Astrocyte (in vitro differentiated cells and primary cell): ENCODE measurements at regions not wholly inside any gene's neighbourhood (a gene's known extent, or its start where the extent isn't known, plus 50 kb on each side); places are given as distances from the start of the nearest gene placed in this dataset.

Experiments
- DNase-seq: peaks from one replicate; pipeline ENCODE4 v3.0.0-alpha.2; 2010; ENCODE audit warnings: low read depth
- FAIRE-seq: peaks from 2 replicates; lab custom pipeline; 2011; peaks lifted over from hg19 to GRCh38; lab: Jason Lieb, UNC
- H2AFZ ChIP-seq: 2 replicates; pipeline ENCODE4 v1.6.0; 2012; ENCODE audit warnings: low read depth, low read length, inconsistent platforms
- H3K27ac ChIP-seq: 2 replicates; pipeline ENCODE4 v1.5.1; 2011; ENCODE audit warnings: low read depth, low read length, inconsistent platforms
- H3K27me3 ChIP-seq: 2 replicates; pipeline ENCODE4 v1.6.0; 2011; ENCODE audit warnings: low read length, inconsistent platforms; ENCODE audit not compliant: insufficient read depth
- H3K36me3 ChIP-seq: 2 replicates; pipeline ENCODE4 v1.5.1; 2011; ENCODE audit warnings: low read length, inconsistent platforms; ENCODE audit not compliant: insufficient read depth
- H3K4me1 ChIP-seq: 2 replicates; pipeline ENCODE4 v1.5.1; 2011; ENCODE audit warnings: low read length, inconsistent platforms; ENCODE audit not compliant: insufficient read depth
- H3K4me2 ChIP-seq: 2 replicates; pipeline ENCODE4 v1.6.0; 2012; ENCODE audit warnings: low read length, inconsistent platforms
- H3K4me3 ChIP-seq: 2 replicates; pipeline ENCODE4 v1.5.1; 2011; ENCODE audit warnings: low read depth, mild to moderate bottlenecking, low read length, inconsistent platforms; ENCODE audit not compliant: insufficient read depth
- H3K79me2 ChIP-seq: 2 replicates; pipeline ENCODE4 v1.6.0; 2012; ENCODE audit warnings: mild to moderate bottlenecking, low read length, inconsistent platforms; ENCODE audit not compliant: insufficient read depth
- H3K9ac ChIP-seq: 2 replicates; pipeline ENCODE4 v1.6.0; 2012; ENCODE audit warnings: mild to moderate bottlenecking, low read length, inconsistent platforms
- H3K9me3 ChIP-seq: 2 replicates; pipeline ENCODE4 v1.5.1; 2012; ENCODE audit warnings: low read depth, mild to moderate bottlenecking, low read length, inconsistent platforms; ENCODE audit not compliant: insufficient read depth
- H4K20me1 ChIP-seq: 2 replicates; pipeline ENCODE4 v1.6.0; 2012; ENCODE audit warnings: low read length, inconsistent platforms; ENCODE audit not compliant: insufficient read depth
- H3K27ac Mint-ChIP-seq: one replicate; pipeline ENCODE4 v1.8.0; 2021; ENCODE audit warnings: mild to moderate bottlenecking, mixed read lengths; ENCODE audit not compliant: unreplicated experiment
- H3K27me3 Mint-ChIP-seq: one replicate; pipeline ENCODE4 v1.8.0; 2021; ENCODE audit warnings: low read depth, mixed read lengths; ENCODE audit not compliant: unreplicated experiment
- H3K36me3 Mint-ChIP-seq: one replicate; pipeline ENCODE4 v1.8.0; 2021; ENCODE audit warnings: low read depth, mixed read lengths; ENCODE audit not compliant: unreplicated experiment
- H3K4me1 Mint-ChIP-seq: one replicate; pipeline ENCODE4 v1.8.0; 2021; ENCODE audit warnings: low read depth, mixed read lengths; ENCODE audit not compliant: unreplicated experiment
- H3K4me3 Mint-ChIP-seq: one replicate; pipeline ENCODE4 v1.8.0; 2021; ENCODE audit warnings: mild to moderate bottlenecking, moderate library complexity, mixed read lengths; ENCODE audit not compliant: unreplicated experiment
- H3K9me3 Mint-ChIP-seq: one replicate; pipeline ENCODE4 v1.8.0; 2021; ENCODE audit warnings: mild to moderate bottlenecking, mixed read lengths; ENCODE audit not compliant: unreplicated experiment
- EZH2 ChIP-seq: IDR thresholded peaks from 2 replicates; pipeline ENCODE4 v1.6.1; 2012; ENCODE audit warnings: mild to moderate bottlenecking, low read length, inconsistent platforms; ENCODE audit not compliant: insufficient read depth
- TF ChIP-seq, protein P1 (sequence below): IDR thresholded peaks from 2 replicates; pipeline ENCODE4 v1.5.1; 2011; ENCODE audit warnings: low read depth, mild to moderate bottlenecking, inconsistent platforms, low read length, moderate library complexity; ENCODE audit not compliant: insufficient read depth

DNA sequence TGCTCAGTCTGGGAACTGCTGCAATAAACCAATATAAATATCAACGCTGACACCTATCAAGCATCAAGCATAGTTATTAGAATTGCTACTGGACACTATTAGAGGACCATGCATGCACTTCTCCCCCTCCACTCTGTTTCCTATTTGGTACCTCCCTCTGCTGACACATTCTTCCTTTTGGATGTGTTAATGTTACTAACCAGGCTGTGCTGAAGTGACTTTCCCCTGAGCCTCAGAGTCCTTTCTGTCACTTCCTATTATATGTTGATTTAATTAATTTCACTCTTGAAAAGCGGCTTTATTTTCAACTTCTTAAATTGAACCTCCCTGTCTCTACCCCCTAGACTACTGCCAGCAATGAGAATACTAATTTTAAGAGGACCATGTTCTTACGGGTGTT, 379.1 kb downstream of the MCTP2 start:
- no peak for DNase-seq
- no peak overlapping the region for H3K4me3 Mint-ChIP-seq
- no peaks in the 10 kb centered on the region for H3K4me1 ChIP-seq

GRCh38 chr15:94611656-94612055, 380.3 kb downstream of the MCTP2 start:
- no peaks in the 10 kb centered on the region for H3K27me3 ChIP-seq
- no peak overlapping the region for H3K4me3 ChIP-seq
- H3K27me3 Mint-ChIP-seq = peaks cover 15% of the 10 kb centered on the region
- H3K9me3 ChIP-seq = no peaks in the 10 kb centered on the region
- no peaks in the 10 kb centered on the region for H3K36me3 Mint-ChIP-seq
- no peaks in the 10 kb centered on the region for H3K9me3 Mint-ChIP-seq
- DNase-seq = no peak
- no peaks in the 10 kb centered on the region for H3K36me3 ChIP-seq
- TF ChIP-seq, protein P1, sequence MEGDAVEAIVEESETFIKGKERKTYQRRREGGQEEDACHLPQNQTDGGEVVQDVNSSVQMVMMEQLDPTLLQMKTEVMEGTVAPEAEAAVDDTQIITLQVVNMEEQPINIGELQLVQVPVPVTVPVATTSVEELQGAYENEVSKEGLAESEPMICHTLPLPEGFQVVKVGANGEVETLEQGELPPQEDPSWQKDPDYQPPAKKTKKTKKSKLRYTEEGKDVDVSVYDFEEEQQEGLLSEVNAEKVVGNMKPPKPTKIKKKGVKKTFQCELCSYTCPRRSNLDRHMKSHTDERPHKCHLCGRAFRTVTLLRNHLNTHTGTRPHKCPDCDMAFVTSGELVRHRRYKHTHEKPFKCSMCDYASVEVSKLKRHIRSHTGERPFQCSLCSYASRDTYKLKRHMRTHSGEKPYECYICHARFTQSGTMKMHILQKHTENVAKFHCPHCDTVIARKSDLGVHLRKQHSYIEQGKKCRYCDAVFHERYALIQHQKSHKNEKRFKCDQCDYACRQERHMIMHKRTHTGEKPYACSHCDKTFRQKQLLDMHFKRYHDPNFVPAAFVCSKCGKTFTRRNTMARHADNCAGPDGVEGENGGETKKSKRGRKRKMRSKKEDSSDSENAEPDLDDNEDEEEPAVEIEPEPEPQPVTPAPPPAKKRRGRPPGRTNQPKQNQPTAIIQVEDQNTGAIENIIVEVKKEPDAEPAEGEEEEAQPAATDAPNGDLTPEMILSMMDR = no peak
- TF ChIP-seq EZH2 = no peak
- H3K4me1 Mint-ChIP-seq = peaks cover 2% of the 10 kb centered on the region
- no peak overlapping the region for H3K27ac Mint-ChIP-seq
- no peak overlapping the region for H3K27ac ChIP-seq
- H3K79me2 ChIP-seq = no peaks in the 10 kb centered on the region
- no peaks in the 10 kb centered on the region for H4K20me1 ChIP-seq
- no peak for FAIRE-seq
- no peak overlapping the region for H3K4me3 Mint-ChIP-seq
- H3K9ac ChIP-seq = no peak overlapping the region
- H3K4me2 ChIP-seq = no peak overlapping the region
- no peaks in the 10 kb centered on the region for H3K4me1 ChIP-seq
- no peak overlapping the region for H2AFZ ChIP-seq

More for the DNA sequence above, 379.1 kb downstream of the MCTP2 start:
- no peaks in the 10 kb centered on the region for H3K36me3 ChIP-seq
- H3K27ac ChIP-seq = no peak overlapping the region
- H2AFZ ChIP-seq = no peak overlapping the region
- peaks cover 18% of the 10 kb centered on the region for H3K27me3 Mint-ChIP-seq
- no peaks in the 10 kb centered on the region for H4K20me1 ChIP-seq
- H3K4me1 Mint-ChIP-seq = peaks cover 2% of the 10 kb centered on the region
- no peaks in the 10 kb centered on the region for H3K36me3 Mint-ChIP-seq
- no peaks in the 10 kb centered on the region for H3K9me3 Mint-ChIP-seq
- TF ChIP-seq, protein P1 = no peak
- TF ChIP-seq EZH2 = no peak
- no peak overlapping the region for H3K9ac ChIP-seq
- no peak overlapping the region for H3K4me3 ChIP-seq
- H3K4me2 ChIP-seq = no peak overlapping the region
- no peak for FAIRE-seq
- H3K9me3 ChIP-seq = no peaks in the 10 kb centered on the region
- no peaks in the 10 kb centered on the region for H3K79me2 ChIP-seq
- H3K27ac Mint-ChIP-seq = no peak overlapping the region
- no peaks in the 10 kb centered on the region for H3K27me3 ChIP-seq

DNA sequence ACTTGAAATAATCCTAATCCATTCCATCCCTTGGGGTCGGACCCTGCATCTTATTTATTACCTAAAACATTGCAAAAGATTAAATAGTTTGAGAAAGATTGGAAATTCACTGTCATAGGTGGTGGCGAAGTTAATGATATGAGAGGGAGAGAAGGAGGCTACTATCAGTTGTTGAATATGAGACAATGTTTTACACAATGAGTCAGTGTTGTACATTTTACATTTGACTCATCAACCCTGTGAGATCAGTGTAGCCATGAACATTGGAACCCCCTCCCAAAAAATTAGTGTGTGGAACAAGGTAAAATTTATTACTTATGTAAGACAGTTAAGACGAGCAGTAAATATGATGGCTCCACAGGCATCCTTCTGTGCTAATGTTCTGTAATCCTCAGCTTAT, 384.3 kb downstream of the MCTP2 start:
- no peak overlapping the region for H3K4me2 ChIP-seq
- no peaks in the 10 kb centered on the region for H3K27me3 ChIP-seq
- H3K4me3 ChIP-seq = no peak overlapping the region
- TF ChIP-seq EZH2 = no peak
- TF ChIP-seq, protein P1 = no peak
- H3K9me3 ChIP-seq = no peaks in the 10 kb centered on the region
- peaks cover 15% of the 10 kb centered on the region for H3K27me3 Mint-ChIP-seq
- no peak overlapping the region for H3K4me3 Mint-ChIP-seq
- FAIRE-seq (no peak), DNase-seq (no peak)
- H3K4me1 ChIP-seq = no peaks in the 10 kb centered on the region
- H3K27ac ChIP-seq = no peak overlapping the region
- no peaks in the 10 kb centered on the region for H3K36me3 ChIP-seq
- no peaks in the 10 kb centered on the region for H3K36me3 Mint-ChIP-seq
- no peak overlapping the region for H3K27ac Mint-ChIP-seq
- no peaks in the 10 kb centered on the region for H3K79me2 ChIP-seq
- no peaks in the 10 kb centered on the region for H3K4me1 Mint-ChIP-seq
- H4K20me1 ChIP-seq = no peaks in the 10 kb centered on the region
- no peaks in the 10 kb centered on the region for H3K9me3 Mint-ChIP-seq
- no peak overlapping the region for H2AFZ ChIP-seq
- no peak overlapping the region for H3K9ac ChIP-seq
